Neural cell (in vitro differentiated cells): ENCODE measurements at regions not wholly inside any gene's neighbourhood (a gene's known extent, or its start where the extent isn't known, plus 50 kb on each side); places are given as distances from the start of the nearest gene placed in this dataset.

Source experiments
- EP300 ChIP-seq: fragments of 450-650 bp; conservative IDR thresholded peaks from 2 replicates; pipeline ENCODE4 v1.6.1; 2014; ENCODE audit warnings: antibody characterized with exemption, mild to moderate bottlenecking, moderate library complexity; ENCODE audit not compliant: poor library complexity, severe bottlenecking
- EZH2 ChIP-seq: fragments of 200-600, 300-800 bp; shearing (Covaris generic), sonication (generic); IDR thresholded peaks from 2 replicates; pipeline ENCODE4 v1.6.1; 2014; ENCODE audit warnings: antibody characterized with exemption, low read length, borderline replicate concordance, mild to moderate bottlenecking; ENCODE audit not compliant: insufficient read depth, poor library complexity, severe bottlenecking
- MXI1 ChIP-seq: fragments of 450-650 bp; conservative IDR thresholded peaks from 2 replicates; pipeline ENCODE4 v1.6.1; 2014; ENCODE audit warnings: antibody characterized with exemption, mild to moderate bottlenecking; ENCODE audit not compliant: poor library complexity, severe bottlenecking
- POLR2AphosphoS5 ChIP-seq: IDR thresholded peaks from 2 replicates; pipeline ENCODE4 v1.6.1; 2012
- RAD21 ChIP-seq: fragments of 450-650 bp; conservative IDR thresholded peaks from 2 replicates; pipeline ENCODE4 v1.6.1; 2014; ENCODE audit warnings: antibody characterized with exemption, mild to moderate bottlenecking, moderate library complexity
- SMC3 ChIP-seq: fragments of 450-650 bp; conservative IDR thresholded peaks from 2 replicates; pipeline ENCODE4 v1.6.1; 2014; ENCODE audit warnings: antibody characterized with exemption, mild to moderate bottlenecking, moderate library complexity; ENCODE audit not compliant: poor library complexity
- TAF1 ChIP-seq: IDR thresholded peaks from 2 replicates; pipeline ENCODE4 v1.6.1; 2012; ENCODE audit warnings: low read depth
- TF ChIP-seq, protein P1 (sequence below): fragments of 450-650 bp; IDR thresholded peaks from 2 replicates; pipeline ENCODE4 v1.5.1; 2014; ENCODE audit warnings: antibody characterized with exemption, mild to moderate bottlenecking, moderate library complexity; ENCODE audit not compliant: poor library complexity, severe bottlenecking
- TF ChIP-seq, protein P2 (sequence below): IDR thresholded peaks from 2 replicates; pipeline ENCODE4 v1.6.1; 2012; ENCODE audit warnings: borderline replicate concordance

DNA sequence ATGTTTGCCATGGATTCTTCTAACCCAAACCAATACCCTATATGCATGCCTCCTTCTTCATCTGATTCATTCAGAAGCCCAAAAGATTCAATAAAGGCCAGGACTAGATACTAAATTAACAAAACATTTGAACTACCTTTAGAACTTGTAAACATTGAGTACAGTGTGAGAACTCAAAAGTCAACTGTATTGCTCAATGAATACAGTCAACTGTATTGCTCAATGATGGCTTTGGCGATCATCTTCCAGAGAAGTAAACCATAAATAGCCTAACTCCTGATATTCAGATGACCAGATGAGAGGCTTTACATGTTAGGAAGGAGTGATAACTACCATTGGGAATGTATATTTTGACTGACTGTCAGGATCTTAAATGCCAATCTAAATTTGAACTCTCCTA, 206.5 kb upstream of the ITGA4 start:
- no peak for TF ChIP-seq TAF1
- TF ChIP-seq, protein P1, sequence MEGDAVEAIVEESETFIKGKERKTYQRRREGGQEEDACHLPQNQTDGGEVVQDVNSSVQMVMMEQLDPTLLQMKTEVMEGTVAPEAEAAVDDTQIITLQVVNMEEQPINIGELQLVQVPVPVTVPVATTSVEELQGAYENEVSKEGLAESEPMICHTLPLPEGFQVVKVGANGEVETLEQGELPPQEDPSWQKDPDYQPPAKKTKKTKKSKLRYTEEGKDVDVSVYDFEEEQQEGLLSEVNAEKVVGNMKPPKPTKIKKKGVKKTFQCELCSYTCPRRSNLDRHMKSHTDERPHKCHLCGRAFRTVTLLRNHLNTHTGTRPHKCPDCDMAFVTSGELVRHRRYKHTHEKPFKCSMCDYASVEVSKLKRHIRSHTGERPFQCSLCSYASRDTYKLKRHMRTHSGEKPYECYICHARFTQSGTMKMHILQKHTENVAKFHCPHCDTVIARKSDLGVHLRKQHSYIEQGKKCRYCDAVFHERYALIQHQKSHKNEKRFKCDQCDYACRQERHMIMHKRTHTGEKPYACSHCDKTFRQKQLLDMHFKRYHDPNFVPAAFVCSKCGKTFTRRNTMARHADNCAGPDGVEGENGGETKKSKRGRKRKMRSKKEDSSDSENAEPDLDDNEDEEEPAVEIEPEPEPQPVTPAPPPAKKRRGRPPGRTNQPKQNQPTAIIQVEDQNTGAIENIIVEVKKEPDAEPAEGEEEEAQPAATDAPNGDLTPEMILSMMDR: no peak
- TF ChIP-seq EZH2: no peak
- no peak for TF ChIP-seq POLR2AphosphoS5
- no peak for TF ChIP-seq EP300
- TF ChIP-seq MXI1: no peak
- TF ChIP-seq, protein P2, sequence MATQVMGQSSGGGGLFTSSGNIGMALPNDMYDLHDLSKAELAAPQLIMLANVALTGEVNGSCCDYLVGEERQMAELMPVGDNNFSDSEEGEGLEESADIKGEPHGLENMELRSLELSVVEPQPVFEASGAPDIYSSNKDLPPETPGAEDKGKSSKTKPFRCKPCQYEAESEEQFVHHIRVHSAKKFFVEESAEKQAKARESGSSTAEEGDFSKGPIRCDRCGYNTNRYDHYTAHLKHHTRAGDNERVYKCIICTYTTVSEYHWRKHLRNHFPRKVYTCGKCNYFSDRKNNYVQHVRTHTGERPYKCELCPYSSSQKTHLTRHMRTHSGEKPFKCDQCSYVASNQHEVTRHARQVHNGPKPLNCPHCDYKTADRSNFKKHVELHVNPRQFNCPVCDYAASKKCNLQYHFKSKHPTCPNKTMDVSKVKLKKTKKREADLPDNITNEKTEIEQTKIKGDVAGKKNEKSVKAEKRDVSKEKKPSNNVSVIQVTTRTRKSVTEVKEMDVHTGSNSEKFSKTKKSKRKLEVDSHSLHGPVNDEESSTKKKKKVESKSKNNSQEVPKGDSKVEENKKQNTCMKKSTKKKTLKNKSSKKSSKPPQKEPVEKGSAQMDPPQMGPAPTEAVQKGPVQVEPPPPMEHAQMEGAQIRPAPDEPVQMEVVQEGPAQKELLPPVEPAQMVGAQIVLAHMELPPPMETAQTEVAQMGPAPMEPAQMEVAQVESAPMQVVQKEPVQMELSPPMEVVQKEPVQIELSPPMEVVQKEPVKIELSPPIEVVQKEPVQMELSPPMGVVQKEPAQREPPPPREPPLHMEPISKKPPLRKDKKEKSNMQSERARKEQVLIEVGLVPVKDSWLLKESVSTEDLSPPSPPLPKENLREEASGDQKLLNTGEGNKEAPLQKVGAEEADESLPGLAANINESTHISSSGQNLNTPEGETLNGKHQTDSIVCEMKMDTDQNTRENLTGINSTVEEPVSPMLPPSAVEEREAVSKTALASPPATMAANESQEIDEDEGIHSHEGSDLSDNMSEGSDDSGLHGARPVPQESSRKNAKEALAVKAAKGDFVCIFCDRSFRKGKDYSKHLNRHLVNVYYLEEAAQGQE: no peak
- TF ChIP-seq SMC3: no peak
- no peak for TF ChIP-seq RAD21
